Thyroid gland (tissue), 4 donors: ENCODE measurements at regions not wholly inside any gene's neighbourhood (a gene's known extent, or its start where the extent isn't known, plus 50 kb on each side); places are given as distances from the start of the nearest gene placed in this dataset.

ENCODE experiments used
- CTCF ChIP-seq, 6 experiments: fragments of 200-600 bp in 3 of 6; fragments of 450-650 bp in 3 of 6; sonication (generic) in 3 of 6; IDR thresholded peaks; one replicate each; pipeline ENCODE4 v1.5.1; 2016 to 2019; ENCODE audit warnings: antibody characterized with exemption in 6 of 6, mild to moderate bottlenecking in 2 of 6, inconsistent platforms in 1 of 6, moderate library complexity in 1 of 6
- POLR2A ChIP-seq, 2 donors: fragments of 450-650 bp; IDR thresholded peaks; one replicate each; pipeline ENCODE4 v1.6.1; 2017; ENCODE audit warnings: antibody characterized with exemption in 2 of 2, mild to moderate bottlenecking in 2 of 2, moderate library complexity in 1 of 2

GRCh38 chr16:79847569-79847968 is 247.0 kb upstream of the MAF start:
- TF ChIP-seq CTCF (IDR thresholded peaks at IDR 0.05) = no peak
- TF ChIP-seq POLR2A (IDR thresholded peaks at IDR 0.05) = no peak
